HG03095 (cell line): ENCODE measurements at regions not wholly inside any gene's neighbourhood (a gene's known extent, or its start where the extent isn't known, plus 50 kb on each side); places are given as distances from the start of the nearest gene placed in this dataset.

Experiments
- ATAC-seq: cut with Tn5 transposase; IDR thresholded peaks from one replicate; pipeline ENCODE4 v1.9.1; 2021; ENCODE audit warnings: moderate library complexity; ENCODE audit not compliant: unreplicated experiment

DNA sequence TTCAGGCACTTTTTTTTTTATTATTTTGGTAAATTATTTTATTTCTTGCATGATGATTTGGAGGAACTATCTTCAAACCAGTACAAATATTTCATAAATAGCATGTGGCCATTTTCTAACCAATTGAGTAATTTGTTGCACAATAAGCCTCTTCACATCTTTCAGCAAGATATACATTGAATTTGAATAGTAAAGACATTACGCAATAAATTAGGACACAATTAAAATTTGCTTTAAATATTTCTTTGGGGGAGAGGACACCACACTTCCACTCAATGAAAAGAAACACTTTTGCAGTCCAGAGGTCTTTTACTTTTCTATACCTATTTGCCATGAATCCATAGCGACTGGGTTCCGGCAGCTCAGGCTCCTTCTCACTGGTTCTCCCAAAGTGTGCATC is 762.6 kb upstream of the GOLIM4 start:
- ATAC-seq: no peak

- no peak for ATAC-seq
Observed at GRCh38 chr3:168850109-168850508, 754.4 kb upstream of the GOLIM4 start.

GRCh38 chr3:168847291-168847883 is 751.7 kb upstream of the GOLIM4 start:
- ATAC-seq: no peak

DNA sequence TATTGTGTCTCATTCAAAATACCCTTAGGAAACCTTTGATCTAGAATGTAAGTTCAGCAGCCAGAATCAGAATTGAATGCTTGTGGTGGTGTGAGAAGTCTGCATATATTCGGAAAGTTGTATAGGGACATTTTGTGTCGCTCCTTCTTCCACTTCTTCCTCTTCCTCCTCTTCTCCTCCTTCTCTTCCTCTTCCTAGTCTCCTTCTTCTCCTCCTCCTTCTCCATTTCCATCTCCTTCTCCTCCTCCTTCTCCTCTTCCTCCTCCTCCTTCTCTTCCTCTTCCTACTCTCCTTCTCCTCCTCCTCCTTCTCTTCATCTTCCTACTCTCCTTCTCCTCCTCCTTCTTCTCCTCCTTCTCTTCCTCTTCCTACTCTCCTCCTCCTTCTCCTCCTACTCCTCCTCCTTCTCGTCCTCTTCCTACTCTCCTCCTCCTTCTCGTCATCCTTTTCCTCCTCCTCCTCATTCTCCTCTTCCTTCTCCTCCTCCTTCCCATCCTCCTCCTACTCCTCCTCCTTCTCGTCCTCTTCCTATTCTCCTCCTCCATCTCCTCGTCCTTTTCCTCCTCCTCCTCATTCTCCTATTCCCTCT is 749.3 kb upstream of the GOLIM4 start:
- no peak for ATAC-seq

DNA sequence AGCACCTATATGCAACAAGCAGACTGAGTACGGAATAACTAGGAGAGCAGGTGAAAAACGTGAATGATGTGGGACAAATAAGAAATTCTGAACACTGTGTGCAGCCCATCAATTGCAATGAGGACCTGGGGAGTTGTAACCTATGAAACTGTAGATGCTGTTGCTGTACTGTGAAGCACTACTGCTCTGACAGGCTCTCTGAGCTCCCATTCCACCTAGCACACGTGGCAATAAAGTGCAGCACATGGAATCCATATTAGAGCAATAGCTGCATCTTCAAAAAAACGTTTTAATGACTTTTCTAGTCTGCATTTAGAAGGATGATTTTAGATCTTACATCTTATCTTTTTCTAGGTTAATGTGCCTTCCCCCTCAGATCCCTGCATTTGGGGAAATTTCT is 748.7 kb upstream of the GOLIM4 start:
- ATAC-seq: no peak

DNA sequence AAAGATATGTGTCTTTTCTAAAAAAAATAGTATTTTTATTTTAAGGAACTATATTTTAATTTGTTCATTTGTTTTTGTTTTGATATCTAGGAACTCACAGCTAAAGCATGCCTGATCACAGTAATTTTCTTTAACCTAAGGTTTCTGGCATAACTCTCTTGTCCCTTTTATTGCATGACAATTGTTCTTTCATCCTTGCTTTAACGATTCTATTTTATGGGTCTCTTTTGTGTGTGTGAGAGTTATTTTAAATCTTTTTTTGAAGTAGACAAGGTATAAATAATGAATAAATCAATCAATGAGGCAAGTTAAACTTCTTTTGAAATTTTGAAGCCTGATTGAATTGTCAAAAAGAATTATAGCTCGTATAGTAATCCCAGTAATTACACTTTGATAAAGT is 747.8 kb upstream of the GOLIM4 start:
- ATAC-seq: no peak

GRCh38 chr3:168839653-168840052 is 743.9 kb upstream of the GOLIM4 start:
- ATAC-seq: no peak

DNA sequence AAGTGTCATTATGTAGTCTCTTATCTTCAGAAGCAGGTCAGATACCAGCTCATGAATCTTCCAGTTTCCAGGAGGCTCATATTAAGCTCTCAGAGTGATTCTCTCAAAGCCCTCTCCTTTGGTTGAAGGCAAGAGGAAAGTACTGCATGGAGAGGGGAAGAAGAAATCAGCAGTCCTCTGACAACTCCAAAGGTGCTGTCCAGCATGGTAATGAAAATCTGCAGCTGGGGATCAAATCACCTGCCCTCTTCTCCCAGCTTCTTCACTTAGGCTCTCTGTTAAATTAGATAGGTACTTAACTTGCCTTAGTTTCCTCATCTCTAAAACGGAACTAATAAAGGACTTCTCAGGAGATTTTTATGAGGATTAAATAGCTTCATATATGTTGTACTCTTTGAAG is 738.8 kb upstream of the GOLIM4 start:
- ATAC-seq: no peak

- ATAC-seq: no peak
Observed at GRCh38 chr3:168828943-168829342, 733.2 kb upstream of the GOLIM4 start.

DNA sequence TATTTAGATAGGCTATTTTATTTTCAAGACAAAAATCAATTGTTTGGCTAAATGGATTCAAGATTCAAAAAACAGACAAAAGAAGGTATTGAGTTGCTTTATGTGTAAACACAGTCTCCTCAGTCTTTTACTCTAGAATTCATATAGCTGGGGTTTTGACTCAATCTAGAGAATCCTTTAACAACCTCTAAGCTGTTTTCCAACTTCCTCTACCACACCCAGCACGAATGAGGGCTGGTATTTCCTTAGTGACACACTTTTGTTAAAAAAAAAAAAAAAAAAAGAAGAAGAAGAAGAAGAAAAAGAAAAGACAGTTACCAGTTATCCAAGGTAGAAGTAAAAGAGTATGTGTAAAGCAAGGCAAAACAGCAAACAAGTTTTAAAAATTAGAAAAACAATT is 732.8 kb upstream of the GOLIM4 start:
- no peak for ATAC-seq

DNA sequence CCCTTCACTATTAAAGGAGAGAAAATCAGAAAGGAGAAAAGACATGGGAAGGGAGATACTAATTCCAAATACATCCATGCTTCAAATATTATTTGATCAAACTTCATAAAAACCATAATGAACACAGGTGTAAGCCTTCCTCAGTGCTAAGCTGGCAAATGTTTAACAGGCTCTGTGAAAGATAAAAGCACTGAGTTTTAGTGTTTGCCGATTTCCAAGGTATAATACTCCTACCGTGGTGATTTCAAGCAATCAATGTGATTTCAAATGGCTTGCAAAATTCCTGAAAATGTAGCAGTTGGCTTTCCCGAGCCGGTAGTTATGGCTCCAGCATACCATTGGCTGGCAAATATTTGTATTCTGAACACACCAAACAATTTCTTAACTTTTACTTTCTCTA is 732.3 kb upstream of the GOLIM4 start:
- no peak for ATAC-seq

- ATAC-seq: no peak
Observed at GRCh38 chr3:168824107-168824506, 728.4 kb upstream of the GOLIM4 start.

- no peak for ATAC-seq
Observed at GRCh38 chr3:168823466-168823865, 727.7 kb upstream of the GOLIM4 start.

DNA sequence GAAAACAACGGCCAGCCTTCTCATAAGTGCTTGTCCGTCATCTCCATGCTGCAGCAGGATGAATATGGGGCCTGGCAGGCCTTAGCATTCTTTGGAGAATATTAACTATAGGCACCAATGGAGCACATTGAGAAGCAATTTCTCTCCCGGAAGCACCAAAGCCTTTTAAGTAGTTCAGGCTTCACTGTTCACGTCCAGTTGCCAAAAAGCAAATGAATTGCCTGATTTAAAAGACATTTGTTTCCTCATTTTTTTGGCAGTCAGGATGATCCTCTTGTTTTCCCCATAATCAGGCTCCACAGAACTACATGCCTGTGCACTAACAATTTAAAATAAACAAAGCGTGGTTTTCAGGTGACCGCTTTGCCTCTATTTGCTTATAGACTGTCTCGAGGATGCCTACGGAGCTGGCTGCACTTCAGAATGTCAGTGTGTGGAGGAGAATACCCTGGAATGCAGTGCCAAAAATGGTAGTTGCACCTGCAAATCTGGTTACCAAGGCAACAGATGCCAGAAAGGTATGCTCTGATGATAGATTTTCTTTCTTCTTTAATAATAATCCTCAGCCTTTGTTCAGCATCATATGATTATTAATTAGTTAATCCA is 725.2 kb upstream of the GOLIM4 start:
- ATAC-seq: no peak

DNA sequence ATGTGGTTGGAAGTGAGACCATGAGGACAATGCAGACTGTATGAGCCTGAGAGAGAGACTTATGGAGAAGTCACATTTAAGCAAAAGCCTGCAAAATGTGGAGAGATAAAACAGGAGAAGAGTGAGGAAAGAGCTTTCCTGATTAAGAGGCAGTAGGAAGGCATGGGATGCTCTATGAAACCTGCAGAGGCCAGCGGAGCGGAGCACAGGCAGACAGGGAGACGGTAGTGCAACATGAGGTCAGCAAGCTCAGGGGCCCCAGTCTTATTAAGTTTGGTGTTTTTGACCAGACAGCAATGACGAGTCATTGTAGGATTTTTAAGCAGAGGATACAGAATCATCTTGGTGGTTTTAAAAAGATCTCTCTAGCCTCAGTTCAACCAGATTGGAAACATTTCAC is 721.5 kb upstream of the GOLIM4 start:
- no peak for ATAC-seq

- no peak for ATAC-seq
Observed at GRCh38 chr3:168815946-168816345, 720.2 kb upstream of the GOLIM4 start.

DNA sequence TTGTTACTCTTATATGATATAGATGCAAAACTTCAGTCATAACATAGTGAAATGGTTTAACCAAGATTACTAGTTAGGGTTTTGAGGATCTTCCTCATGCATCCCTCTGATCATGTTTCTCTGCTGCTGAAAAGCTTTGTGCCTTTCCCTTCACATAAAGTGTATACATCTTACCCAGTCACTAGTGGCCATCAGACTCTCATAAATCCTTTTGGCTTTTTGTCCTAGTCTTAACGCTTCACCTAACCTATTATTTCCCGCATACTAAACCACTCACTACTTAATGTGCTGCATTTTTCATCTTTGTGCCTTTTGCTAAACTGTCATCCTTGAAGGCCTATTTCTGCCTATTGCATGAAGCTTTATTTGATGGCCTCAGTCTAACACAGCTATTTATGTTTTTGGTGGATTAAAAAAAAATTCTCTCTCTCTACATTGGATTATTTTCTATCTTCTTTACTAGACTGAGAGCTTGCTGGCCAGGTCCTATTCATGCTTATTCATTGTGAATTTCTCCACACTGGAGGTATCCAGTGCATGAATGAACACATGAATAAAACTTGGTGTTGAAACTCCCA is 717.6 kb upstream of the GOLIM4 start:
- ATAC-seq: no peak

DNA sequence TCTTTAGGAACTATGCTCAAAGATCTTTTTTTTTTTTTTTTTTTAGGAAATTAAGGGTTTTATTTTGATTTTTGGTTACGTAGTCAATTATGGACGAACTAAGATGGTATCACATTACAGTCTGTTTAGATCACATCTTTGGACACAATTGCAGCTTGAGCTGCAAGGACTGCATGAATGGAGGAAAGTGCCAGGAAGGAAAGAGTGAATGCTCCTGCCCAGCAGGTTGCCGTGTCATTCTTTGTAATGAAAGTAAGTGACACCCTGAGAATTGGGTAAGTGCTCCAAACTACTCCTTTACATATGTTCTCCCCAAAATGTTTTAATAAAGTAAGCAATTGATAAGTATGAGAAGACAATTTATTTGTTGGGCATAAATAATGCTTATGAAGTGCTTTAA is 716.5 kb upstream of the GOLIM4 start:
- no peak for ATAC-seq

DNA sequence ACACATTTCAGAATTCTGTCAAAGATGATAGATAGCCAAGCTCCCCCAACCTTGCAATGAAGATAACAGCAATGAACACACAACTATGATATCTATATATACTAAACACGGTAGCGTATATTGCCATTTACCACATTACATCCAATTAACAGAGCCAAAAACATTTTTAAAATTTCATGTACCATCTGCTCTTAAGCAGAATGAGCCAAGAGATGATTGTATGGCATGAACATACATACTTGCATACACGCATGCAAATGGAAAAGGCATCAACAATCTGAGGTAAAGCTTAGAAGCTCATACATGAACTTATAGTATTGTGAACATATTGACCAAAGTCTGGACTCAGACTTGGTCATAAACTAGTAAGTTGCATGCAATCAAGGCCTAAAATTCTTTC is 712.9 kb upstream of the GOLIM4 start:
- no peak for ATAC-seq

GRCh38 chr3:168807448-168807847 is 711.7 kb upstream of the GOLIM4 start:
- ATAC-seq: no peak

DNA sequence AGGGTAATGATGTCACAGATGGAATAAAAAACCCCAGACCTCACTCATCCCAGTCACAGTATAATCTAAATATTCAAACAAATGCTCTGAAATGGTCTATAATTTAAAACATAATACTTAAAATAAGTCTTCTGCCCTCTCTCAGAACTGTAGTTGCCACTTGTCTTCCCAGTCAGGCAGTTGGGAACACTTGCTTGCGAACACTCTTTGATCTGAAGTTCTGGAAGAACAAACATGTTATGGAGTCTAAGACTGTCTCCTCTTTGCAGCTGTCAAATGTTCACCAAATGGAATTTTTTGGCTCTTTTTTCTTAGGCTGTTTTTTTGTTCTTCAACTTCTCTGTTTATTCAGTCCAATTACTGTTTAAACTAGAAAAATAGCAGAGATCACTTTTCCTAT is 711.1 kb upstream of the GOLIM4 start:
- no peak for ATAC-seq

DNA sequence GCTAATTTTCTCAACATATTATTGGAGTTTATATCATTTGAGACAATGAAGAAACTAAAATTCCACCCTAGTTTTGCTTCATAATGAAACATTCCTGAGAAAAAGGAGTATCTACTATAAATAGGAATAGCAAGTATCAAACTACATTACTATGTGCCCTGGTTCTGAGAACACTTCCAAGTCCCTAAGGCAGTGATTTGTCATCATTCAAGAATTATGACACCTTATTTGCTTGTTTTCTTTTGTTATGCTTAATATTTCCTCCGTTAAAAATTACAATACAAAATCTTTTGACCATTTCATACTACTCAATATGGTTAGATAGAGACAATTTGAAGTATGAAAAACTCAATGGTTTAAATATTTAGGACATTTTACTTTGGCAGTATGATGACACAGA is 707.8 kb upstream of the GOLIM4 start:
- no peak for ATAC-seq

GRCh38 chr3:168802766-168803165 is 707.0 kb upstream of the GOLIM4 start:
- ATAC-seq: no peak
